Kidney (tissue), 13 donors: ENCODE measurements at regions not wholly inside any gene's neighbourhood (a gene's known extent, or its start where the extent isn't known, plus 50 kb on each side); places are given as distances from the start of the nearest gene placed in this dataset.
A peak's percentile ranks its signal among the peaks of the same experiment; 100 is the strongest.

Experiments used
- DNase-seq, 5 donors: peaks; one replicate each; pipeline ENCODE4 v3.0.0-alpha.2; 2013 to 2020
- FAIRE-seq: peaks from 2 replicates; lab custom pipeline; 2012; peaks lifted over from hg19 to GRCh38; lab: Jason Lieb, UNC
- H3K27ac ChIP-seq, 2 donors: one replicate each; pipeline ENCODE4 v1.7.0; 2013; ENCODE audit warnings: low read depth in 2 of 2, low read length in 2 of 2, inconsistent platforms in 1 of 2
- H3K27me3 ChIP-seq: one replicate; pipeline ENCODE4 v1.7.1; 2013; ENCODE audit warnings: low read length, inconsistent platforms; ENCODE audit not compliant: control insufficient read depth, insufficient read depth
- H3K36me3 ChIP-seq, 3 donors: one replicate each; pipeline versions ENCODE4 v1.7.0 to v1.7.1; 2013; ENCODE audit warnings: low read length in 3 of 3, control low read depth in 1 of 3, inconsistent platforms in 1 of 3; ENCODE audit not compliant: insufficient read depth in 3 of 3, control insufficient read depth in 2 of 3
- H3K4me1 ChIP-seq, 3 donors: one replicate each; pipeline versions ENCODE4 v1.7.0 to v1.7.1; 2013; ENCODE audit warnings: low read length in 3 of 3, inconsistent platforms in 1 of 3, low read depth in 1 of 3; ENCODE audit not compliant: control insufficient read depth in 2 of 3, insufficient read depth in 2 of 3
- H3K4me3 ChIP-seq, 3 donors: one replicate each; pipeline versions ENCODE4 v1.7.0 to v1.8.1; 2013; ENCODE audit warnings: low read length in 3 of 3, control low read depth in 1 of 3, inconsistent platforms in 1 of 3
- H3K9ac ChIP-seq, 3 donors: one replicate each; pipeline versions ENCODE4 v1.7.0 to v1.7.1; 2013; ENCODE audit warnings: low read length in 3 of 3, control low read depth in 1 of 3, inconsistent platforms in 1 of 3
- H3K9me3 ChIP-seq, 3 donors: one replicate each; pipeline versions ENCODE4 v1.7.0 to v1.7.1; 2013; ENCODE audit warnings: low read length in 3 of 3, control low read depth in 1 of 3, inconsistent platforms in 1 of 3; ENCODE audit not compliant: control insufficient read depth in 2 of 3, insufficient read depth in 1 of 3
- intact Hi-C: fragments of 100-400 bp; cut with DNase I; formaldehyde crosslinking; loops from one replicate; pipeline ENCODE4 v1.11.1; 2022
- TF ChIP-seq, protein P1 (sequence below): IDR thresholded peaks from 3 replicates; pipeline ENCODE4 v1.5.1; 2012; ENCODE audit warnings: mild to moderate bottlenecking, moderate library complexity, borderline replicate concordance; ENCODE audit not compliant: insufficient read depth; ENCODE audit errors: extremely low read depth
- donor health status: control.
- donor health status: control.
- donor health status: control.
- donor health status: control.
- donor health status: control.
- donor health status: DM: yes; HTN: yes; CAD: no.
- donor health status: Normal renal cell carcinoma (clear cell type).

GRCh38 chr13:90362707-90363106, 984.8 kb upstream of the MIR17HG start:
- FAIRE-seq (no peak), DNase-seq (no peak)
- H3K9ac ChIP-seq, result no peak overlapping the region
- H3K9me3 ChIP-seq, result no peaks in the 10 kb centered on the region
- H3K4me1 ChIP-seq, result no peaks in the 10 kb centered on the region
- intact Hi-C loops, result no loop called here
- no peak overlapping the region for H3K4me3 ChIP-seq
- H3K27me3 ChIP-seq, result no peaks in the 10 kb centered on the region
- TF ChIP-seq, protein P1, sequence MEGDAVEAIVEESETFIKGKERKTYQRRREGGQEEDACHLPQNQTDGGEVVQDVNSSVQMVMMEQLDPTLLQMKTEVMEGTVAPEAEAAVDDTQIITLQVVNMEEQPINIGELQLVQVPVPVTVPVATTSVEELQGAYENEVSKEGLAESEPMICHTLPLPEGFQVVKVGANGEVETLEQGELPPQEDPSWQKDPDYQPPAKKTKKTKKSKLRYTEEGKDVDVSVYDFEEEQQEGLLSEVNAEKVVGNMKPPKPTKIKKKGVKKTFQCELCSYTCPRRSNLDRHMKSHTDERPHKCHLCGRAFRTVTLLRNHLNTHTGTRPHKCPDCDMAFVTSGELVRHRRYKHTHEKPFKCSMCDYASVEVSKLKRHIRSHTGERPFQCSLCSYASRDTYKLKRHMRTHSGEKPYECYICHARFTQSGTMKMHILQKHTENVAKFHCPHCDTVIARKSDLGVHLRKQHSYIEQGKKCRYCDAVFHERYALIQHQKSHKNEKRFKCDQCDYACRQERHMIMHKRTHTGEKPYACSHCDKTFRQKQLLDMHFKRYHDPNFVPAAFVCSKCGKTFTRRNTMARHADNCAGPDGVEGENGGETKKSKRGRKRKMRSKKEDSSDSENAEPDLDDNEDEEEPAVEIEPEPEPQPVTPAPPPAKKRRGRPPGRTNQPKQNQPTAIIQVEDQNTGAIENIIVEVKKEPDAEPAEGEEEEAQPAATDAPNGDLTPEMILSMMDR, result no peak
- H3K36me3 ChIP-seq, result no peaks in the 10 kb centered on the region
- H3K27ac ChIP-seq, result no peak overlapping the region

- intact Hi-C loops, result no loop called here
- TF ChIP-seq, protein P1, result no peak
- no peak overlapping the region for H3K27ac ChIP-seq
- H3K4me3 ChIP-seq, result no peak overlapping the region
- no peak for FAIRE-seq
- H3K27me3 ChIP-seq, result no peaks in the 10 kb centered on the region
- H3K9me3 ChIP-seq, result no peaks in the 10 kb centered on the region
- H3K4me1 ChIP-seq, result no peaks in the 10 kb centered on the region
- H3K36me3 ChIP-seq, result no peaks in the 10 kb centered on the region
- DNase-seq, result peak in 2 of 5 donors; percentile 8 to 48
- no peak overlapping the region for H3K9ac ChIP-seq
These were observed 982.4 kb upstream of the MIR17HG start for GRCh38 chr13:90365130-90365529.

DNA sequence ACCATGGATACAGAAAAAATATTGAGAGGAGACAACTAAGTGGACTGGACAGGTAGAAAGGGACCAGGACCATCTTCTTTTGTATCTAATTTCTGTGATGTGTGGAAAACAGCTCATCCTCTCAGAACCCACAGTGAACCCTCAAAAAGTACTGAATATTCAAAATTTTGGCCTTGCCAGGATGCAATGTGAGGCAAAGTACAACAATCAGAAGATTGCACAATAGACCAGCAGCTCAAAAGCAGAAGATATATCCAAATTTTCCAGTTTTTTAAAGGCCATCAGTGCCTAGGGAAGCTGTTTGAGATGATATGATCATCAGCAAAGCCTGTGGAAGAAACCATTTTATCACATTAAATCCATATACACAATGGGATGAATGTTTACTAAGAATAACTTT, 973.3 kb upstream of the MIR17HG start:
- intact Hi-C loops, result no loop called here
- TF ChIP-seq, protein P1, result no peak
- Histone ChIP-seq H3K27ac (no peak overlapping the region), H3K4me3 (no peak overlapping the region), H3K36me3 (no peaks in the 10 kb centered on the region), H3K4me1 (no peaks in the 10 kb centered on the region), H3K27me3 (no peaks in the 10 kb centered on the region), H3K9me3 (no peaks in the 10 kb centered on the region), H3K9ac (no peak overlapping the region)
- DNase-seq, result no peak
- no peak for FAIRE-seq

DNA sequence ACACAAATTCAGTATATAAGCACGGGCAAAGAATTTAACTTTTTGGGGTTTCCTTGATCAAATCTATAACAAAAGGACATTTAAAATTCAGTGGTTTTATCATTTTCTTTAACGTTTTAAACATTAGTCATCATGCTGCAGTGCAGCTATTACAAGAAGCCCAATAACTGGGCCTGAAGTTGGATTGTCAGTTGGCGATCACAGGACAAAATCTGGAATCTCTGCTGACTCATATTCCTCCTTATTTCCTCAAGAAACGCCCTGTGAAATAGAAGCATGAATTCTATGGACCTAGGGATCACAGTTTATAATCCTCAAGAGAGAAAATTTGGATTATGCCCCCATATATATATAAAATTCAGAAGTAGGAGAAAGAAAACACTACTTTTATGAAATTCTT, 971.6 kb upstream of the MIR17HG start:
- no peaks in the 10 kb centered on the region for H3K36me3 ChIP-seq
- FAIRE-seq, result no peak
- intact Hi-C loops, result no loop called here

More for the DNA sequence above, 971.6 kb upstream of the MIR17HG start:
- H3K27me3 ChIP-seq, result no peaks in the 10 kb centered on the region
- H3K27ac ChIP-seq, result no peak overlapping the region
- H3K4me1 ChIP-seq, result no peaks in the 10 kb centered on the region
- no peaks in the 10 kb centered on the region for H3K9me3 ChIP-seq
- DNase-seq, result no peak
- no peak overlapping the region for H3K4me3 ChIP-seq
- H3K9ac ChIP-seq, result no peak overlapping the region
- TF ChIP-seq, protein P1, result no peak
